Astrocyte (in vitro differentiated cells and primary cell): ENCODE measurements at regions not wholly inside any gene's neighbourhood (a gene's known extent, or its start where the extent isn't known, plus 50 kb on each side); places are given as distances from the start of the nearest gene placed in this dataset.

Experiments used
- DNase-seq: peaks from one replicate; pipeline ENCODE4 v3.0.0-alpha.2; 2010; ENCODE audit warnings: low read depth
- FAIRE-seq: peaks from 2 replicates; lab custom pipeline; 2011; peaks lifted over from hg19 to GRCh38; lab: Jason Lieb, UNC
- H2AFZ ChIP-seq: 2 replicates; pipeline ENCODE4 v1.6.0; 2012; ENCODE audit warnings: low read depth, low read length, inconsistent platforms
- H3K27ac ChIP-seq: 2 replicates; pipeline ENCODE4 v1.5.1; 2011; ENCODE audit warnings: low read depth, low read length, inconsistent platforms
- H3K27me3 ChIP-seq: 2 replicates; pipeline ENCODE4 v1.6.0; 2011; ENCODE audit warnings: low read length, inconsistent platforms; ENCODE audit not compliant: insufficient read depth
- H3K36me3 ChIP-seq: 2 replicates; pipeline ENCODE4 v1.5.1; 2011; ENCODE audit warnings: low read length, inconsistent platforms; ENCODE audit not compliant: insufficient read depth
- H3K4me1 ChIP-seq: 2 replicates; pipeline ENCODE4 v1.5.1; 2011; ENCODE audit warnings: low read length, inconsistent platforms; ENCODE audit not compliant: insufficient read depth
- H3K4me2 ChIP-seq: 2 replicates; pipeline ENCODE4 v1.6.0; 2012; ENCODE audit warnings: low read length, inconsistent platforms
- H3K4me3 ChIP-seq: 2 replicates; pipeline ENCODE4 v1.5.1; 2011; ENCODE audit warnings: low read depth, mild to moderate bottlenecking, low read length, inconsistent platforms; ENCODE audit not compliant: insufficient read depth
- H3K79me2 ChIP-seq: 2 replicates; pipeline ENCODE4 v1.6.0; 2012; ENCODE audit warnings: mild to moderate bottlenecking, low read length, inconsistent platforms; ENCODE audit not compliant: insufficient read depth
- H3K9ac ChIP-seq: 2 replicates; pipeline ENCODE4 v1.6.0; 2012; ENCODE audit warnings: mild to moderate bottlenecking, low read length, inconsistent platforms
- H3K9me3 ChIP-seq: 2 replicates; pipeline ENCODE4 v1.5.1; 2012; ENCODE audit warnings: low read depth, mild to moderate bottlenecking, low read length, inconsistent platforms; ENCODE audit not compliant: insufficient read depth
- H4K20me1 ChIP-seq: 2 replicates; pipeline ENCODE4 v1.6.0; 2012; ENCODE audit warnings: low read length, inconsistent platforms; ENCODE audit not compliant: insufficient read depth
- H3K27ac Mint-ChIP-seq: one replicate; pipeline ENCODE4 v1.8.0; 2021; ENCODE audit warnings: mild to moderate bottlenecking, mixed read lengths; ENCODE audit not compliant: unreplicated experiment
- H3K27me3 Mint-ChIP-seq: one replicate; pipeline ENCODE4 v1.8.0; 2021; ENCODE audit warnings: low read depth, mixed read lengths; ENCODE audit not compliant: unreplicated experiment
- H3K36me3 Mint-ChIP-seq: one replicate; pipeline ENCODE4 v1.8.0; 2021; ENCODE audit warnings: low read depth, mixed read lengths; ENCODE audit not compliant: unreplicated experiment
- H3K4me1 Mint-ChIP-seq: one replicate; pipeline ENCODE4 v1.8.0; 2021; ENCODE audit warnings: low read depth, mixed read lengths; ENCODE audit not compliant: unreplicated experiment
- H3K4me3 Mint-ChIP-seq: one replicate; pipeline ENCODE4 v1.8.0; 2021; ENCODE audit warnings: mild to moderate bottlenecking, moderate library complexity, mixed read lengths; ENCODE audit not compliant: unreplicated experiment
- H3K9me3 Mint-ChIP-seq: one replicate; pipeline ENCODE4 v1.8.0; 2021; ENCODE audit warnings: mild to moderate bottlenecking, mixed read lengths; ENCODE audit not compliant: unreplicated experiment
- EZH2 ChIP-seq: IDR thresholded peaks from 2 replicates; pipeline ENCODE4 v1.6.1; 2012; ENCODE audit warnings: mild to moderate bottlenecking, low read length, inconsistent platforms; ENCODE audit not compliant: insufficient read depth
- TF ChIP-seq, protein P1 (sequence below): IDR thresholded peaks from 2 replicates; pipeline ENCODE4 v1.5.1; 2011; ENCODE audit warnings: low read depth, mild to moderate bottlenecking, inconsistent platforms, low read length, moderate library complexity; ENCODE audit not compliant: insufficient read depth

DNA sequence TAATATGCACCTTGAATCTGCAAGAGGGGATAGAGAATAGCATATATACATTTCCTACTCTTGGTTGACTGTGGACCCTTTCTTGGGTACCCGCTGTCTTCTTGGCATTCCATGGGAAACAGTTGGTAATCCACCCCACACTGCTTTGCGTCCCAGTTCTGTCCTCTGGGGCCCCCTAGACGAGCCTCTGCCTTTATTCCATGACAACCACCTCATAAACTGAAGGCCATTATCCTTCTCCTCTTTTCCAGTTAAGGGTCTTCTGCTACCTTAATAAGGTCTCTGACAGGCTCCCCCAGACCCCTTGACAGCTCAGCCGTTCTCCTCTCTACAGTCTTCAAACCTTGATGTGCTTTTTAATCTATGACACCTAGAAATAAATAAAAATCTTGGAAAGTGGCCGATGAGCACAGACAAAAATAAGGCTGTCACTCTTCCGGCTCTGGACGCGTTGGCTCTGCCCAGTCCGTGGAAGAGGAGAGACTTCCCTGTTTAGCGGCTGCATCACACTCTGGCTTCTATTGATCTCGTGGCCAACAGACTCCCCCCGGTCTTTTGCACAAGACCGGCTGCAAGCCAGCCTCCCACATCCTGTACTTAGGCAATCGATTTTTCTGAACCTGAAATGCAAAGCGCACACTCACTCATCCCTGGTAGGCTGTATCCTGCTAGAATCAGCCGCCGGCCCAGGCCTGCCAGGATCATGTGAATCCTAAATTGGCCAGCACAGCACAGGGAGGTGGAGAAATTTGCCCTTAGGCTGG is 251.0 kb upstream of the TLE3 start:
- H3K4me3 ChIP-seq: no peak overlapping the region
- H3K4me2 ChIP-seq: no peak overlapping the region
- Mint-ChIP-seq H3K36me3 (no peaks in the 10 kb centered on the region), H3K27ac (no peak overlapping the region), H3K4me1 (no peaks in the 10 kb centered on the region), H3K9me3 (peaks cover 3% of the 10 kb centered on the region), H3K4me3 (no peak overlapping the region), H3K27me3 (peaks cover 71% of the 10 kb centered on the region)
- H3K27me3 ChIP-seq: peaks cover 48% of the 10 kb centered on the region
- no peak overlapping the region for H2AFZ ChIP-seq
- TF ChIP-seq, protein P1, sequence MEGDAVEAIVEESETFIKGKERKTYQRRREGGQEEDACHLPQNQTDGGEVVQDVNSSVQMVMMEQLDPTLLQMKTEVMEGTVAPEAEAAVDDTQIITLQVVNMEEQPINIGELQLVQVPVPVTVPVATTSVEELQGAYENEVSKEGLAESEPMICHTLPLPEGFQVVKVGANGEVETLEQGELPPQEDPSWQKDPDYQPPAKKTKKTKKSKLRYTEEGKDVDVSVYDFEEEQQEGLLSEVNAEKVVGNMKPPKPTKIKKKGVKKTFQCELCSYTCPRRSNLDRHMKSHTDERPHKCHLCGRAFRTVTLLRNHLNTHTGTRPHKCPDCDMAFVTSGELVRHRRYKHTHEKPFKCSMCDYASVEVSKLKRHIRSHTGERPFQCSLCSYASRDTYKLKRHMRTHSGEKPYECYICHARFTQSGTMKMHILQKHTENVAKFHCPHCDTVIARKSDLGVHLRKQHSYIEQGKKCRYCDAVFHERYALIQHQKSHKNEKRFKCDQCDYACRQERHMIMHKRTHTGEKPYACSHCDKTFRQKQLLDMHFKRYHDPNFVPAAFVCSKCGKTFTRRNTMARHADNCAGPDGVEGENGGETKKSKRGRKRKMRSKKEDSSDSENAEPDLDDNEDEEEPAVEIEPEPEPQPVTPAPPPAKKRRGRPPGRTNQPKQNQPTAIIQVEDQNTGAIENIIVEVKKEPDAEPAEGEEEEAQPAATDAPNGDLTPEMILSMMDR: no peak
- TF ChIP-seq EZH2: no peak
- no peaks in the 10 kb centered on the region for H3K4me1 ChIP-seq
- DNase-seq (no peak), FAIRE-seq (no peak)
- H4K20me1 ChIP-seq: no peaks in the 10 kb centered on the region
- no peaks in the 10 kb centered on the region for H3K36me3 ChIP-seq
- no peak overlapping the region for H3K9ac ChIP-seq
- H3K9me3 ChIP-seq: no peaks in the 10 kb centered on the region
- no peak overlapping the region for H3K27ac ChIP-seq
- H3K79me2 ChIP-seq: no peaks in the 10 kb centered on the region

DNA sequence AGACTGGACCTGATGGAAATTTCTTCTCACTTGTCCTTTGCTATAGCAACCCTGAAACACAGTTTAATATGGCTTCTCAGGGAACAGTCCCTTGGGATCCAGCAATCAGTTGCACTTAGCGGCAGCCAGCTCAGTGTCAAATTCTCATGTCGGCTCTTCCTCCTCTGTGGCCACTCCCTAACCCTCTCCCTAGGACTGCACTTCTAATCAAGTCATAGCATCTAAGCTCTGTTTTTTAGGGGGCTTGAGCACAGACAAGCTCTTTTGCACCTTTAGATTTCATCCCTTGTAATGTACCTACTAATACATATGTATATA is 250.5 kb upstream of the TLE3 start:
- H3K36me3 Mint-ChIP-seq: no peaks in the 10 kb centered on the region
- peaks cover 3% of the 10 kb centered on the region for H3K9me3 Mint-ChIP-seq
- Histone ChIP-seq H3K79me2 (no peaks in the 10 kb centered on the region), H3K4me2 (no peak overlapping the region), H2AFZ (no peak overlapping the region), H3K27ac (no peak overlapping the region), H3K36me3 (no peaks in the 10 kb centered on the region), H3K9me3 (no peaks in the 10 kb centered on the region), H3K27me3 (peaks cover 42% of the 10 kb centered on the region), H3K9ac (no peak overlapping the region), H3K4me1 (no peaks in the 10 kb centered on the region), H4K20me1 (no peaks in the 10 kb centered on the region), H3K4me3 (no peak overlapping the region)
- no peak for TF ChIP-seq EZH2
- TF ChIP-seq, protein P1: no peak
- no peak overlapping the region for H3K27ac Mint-ChIP-seq
- FAIRE-seq (no peak), DNase-seq (no peak)
- peaks cover 67% of the 10 kb centered on the region for H3K27me3 Mint-ChIP-seq
- H3K4me3 Mint-ChIP-seq: no peak overlapping the region
- no peaks in the 10 kb centered on the region for H3K4me1 Mint-ChIP-seq
